ENCODE measurements at regions not wholly inside any gene's neighbourhood (a gene's known extent, or its start where the extent isn't known, plus 50 kb on each side); places are given as distances from the start of the nearest gene placed in this dataset.

DNA sequence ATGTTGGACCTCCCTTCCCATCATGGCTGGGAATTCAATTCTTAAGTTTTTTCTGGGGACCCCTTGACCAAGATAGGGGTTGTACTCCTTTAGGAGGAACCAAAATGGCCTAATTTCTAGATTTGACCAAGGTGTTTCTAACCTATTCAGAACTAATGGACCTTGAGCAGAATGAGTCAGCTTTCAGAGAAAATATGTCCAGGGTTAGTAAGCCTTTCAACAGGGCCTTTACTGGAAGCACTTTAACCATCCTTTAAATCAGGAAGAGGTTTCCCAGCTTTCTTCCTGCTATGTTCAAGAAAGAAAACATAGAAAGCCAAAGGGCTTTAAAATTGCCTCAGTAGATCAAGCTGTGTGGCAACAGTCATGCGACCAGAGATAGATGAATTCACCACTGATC is 1184.9 kb upstream of the ACVR2A start:
- ATAC-seq (ENCODE audit: low FRiP score): no peak
- TF ChIP-seq, protein P1, sequence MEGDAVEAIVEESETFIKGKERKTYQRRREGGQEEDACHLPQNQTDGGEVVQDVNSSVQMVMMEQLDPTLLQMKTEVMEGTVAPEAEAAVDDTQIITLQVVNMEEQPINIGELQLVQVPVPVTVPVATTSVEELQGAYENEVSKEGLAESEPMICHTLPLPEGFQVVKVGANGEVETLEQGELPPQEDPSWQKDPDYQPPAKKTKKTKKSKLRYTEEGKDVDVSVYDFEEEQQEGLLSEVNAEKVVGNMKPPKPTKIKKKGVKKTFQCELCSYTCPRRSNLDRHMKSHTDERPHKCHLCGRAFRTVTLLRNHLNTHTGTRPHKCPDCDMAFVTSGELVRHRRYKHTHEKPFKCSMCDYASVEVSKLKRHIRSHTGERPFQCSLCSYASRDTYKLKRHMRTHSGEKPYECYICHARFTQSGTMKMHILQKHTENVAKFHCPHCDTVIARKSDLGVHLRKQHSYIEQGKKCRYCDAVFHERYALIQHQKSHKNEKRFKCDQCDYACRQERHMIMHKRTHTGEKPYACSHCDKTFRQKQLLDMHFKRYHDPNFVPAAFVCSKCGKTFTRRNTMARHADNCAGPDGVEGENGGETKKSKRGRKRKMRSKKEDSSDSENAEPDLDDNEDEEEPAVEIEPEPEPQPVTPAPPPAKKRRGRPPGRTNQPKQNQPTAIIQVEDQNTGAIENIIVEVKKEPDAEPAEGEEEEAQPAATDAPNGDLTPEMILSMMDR (IDR thresholded peaks at IDR 0.05): no peak
- no peak for DNase-seq (ENCODE audit: low spot score)

DNA sequence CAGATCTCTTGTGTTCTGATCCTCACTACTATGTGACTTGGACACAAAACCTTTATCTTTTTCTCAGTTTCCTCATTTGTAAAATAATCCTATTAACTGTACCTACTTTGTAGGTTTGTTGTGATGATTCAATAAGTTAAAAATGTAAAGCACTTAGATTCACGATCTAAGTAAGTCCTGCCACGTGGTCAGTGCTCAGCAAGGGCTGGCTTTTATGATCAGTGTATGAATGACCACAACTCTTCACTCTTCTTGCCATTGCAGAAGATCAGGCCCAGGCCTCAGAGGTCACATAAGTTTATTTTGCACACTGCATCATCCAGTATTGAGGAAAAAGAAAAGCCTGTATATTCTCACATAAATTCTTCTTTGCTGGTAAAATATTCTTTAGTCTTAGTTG is 1192.5 kb upstream of the ACVR2A start:
- TF ChIP-seq, protein P1 (IDR thresholded peaks at IDR 0.05): no peak
- DNase-seq (ENCODE audit: low spot score) (no peak), ATAC-seq (ENCODE audit: low FRiP score) (no peak)

- ATAC-seq (ENCODE audit: low FRiP score): no peak
- DNase-seq (ENCODE audit: low spot score): no peak
- TF ChIP-seq, protein P1 (IDR thresholded peaks at IDR 0.05): no peak
Observed at GRCh38 chr2:146651361-146651760, 1193.5 kb upstream of the ACVR2A start.

DNA sequence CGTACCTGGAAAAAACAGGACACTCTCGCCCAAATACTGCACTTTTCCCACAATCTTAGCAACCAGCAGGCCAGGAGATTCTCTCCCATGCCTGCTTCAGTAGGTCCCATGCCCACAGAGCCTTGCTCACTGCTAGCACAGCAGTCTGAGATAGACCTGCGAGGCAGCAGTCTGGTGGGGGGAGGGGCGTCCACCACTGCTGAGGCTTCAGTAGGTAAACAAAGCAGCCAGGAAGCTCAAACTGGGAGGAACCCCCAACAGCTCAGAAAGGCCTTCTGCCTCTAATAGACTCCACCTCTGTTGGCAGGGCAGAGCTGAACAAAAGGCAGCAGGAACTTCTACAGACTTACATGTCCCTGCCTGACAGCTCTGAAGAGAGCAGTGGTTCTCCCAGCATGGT is 1202.8 kb upstream of the ACVR2A start:
- ATAC-seq (ENCODE audit: low FRiP score): no peak
- TF ChIP-seq, protein P1 (IDR thresholded peaks at IDR 0.05): no peak
- DNase-seq (ENCODE audit: low spot score): no peak

DNA sequence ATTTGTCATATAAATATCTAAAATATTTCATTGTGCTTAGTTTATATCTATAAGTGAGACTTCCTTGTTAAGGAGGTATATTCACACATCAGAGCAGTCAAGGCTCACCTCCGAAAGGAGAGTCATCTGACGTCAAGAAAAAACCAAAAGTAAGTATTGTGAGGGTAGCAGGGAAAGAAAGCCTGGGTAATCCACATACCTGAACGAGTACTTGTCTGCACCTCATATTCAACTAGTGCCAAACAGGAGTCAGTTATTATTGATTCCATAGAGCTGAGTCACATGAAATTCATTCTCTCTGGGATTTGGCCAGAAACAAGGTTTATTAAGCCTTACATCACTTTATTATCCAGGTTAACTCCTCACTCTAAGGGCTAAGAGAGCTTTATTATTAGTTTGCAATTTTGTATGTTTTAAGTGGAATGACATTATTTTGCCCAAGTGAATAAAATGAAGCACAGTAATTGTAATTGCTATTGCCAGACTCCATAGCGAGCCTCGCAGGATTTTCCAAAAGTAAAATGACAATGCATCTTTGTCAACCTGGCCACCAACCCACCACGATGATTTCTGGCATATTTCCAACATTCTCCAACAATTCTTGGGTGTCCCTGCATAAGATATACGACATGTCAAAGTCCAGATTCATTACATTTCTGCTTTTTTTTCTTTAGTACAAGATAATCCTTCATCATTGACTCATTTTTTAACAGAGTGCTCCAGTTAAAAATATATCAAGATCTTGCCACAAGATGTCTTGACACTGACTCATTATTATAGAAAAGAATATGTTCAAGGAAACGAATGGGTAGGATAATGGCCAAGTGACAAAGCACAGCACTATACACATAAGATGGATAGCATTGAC is 1210.4 kb upstream of the ACVR2A start:
- DNase-seq (ENCODE audit: low spot score): no peak
- ATAC-seq (ENCODE audit: low FRiP score): no peak
- TF ChIP-seq, protein P1 (IDR thresholded peaks at IDR 0.05): no peak

- ATAC-seq (ENCODE audit: low FRiP score) (no peak), DNase-seq (ENCODE audit: low spot score) (no peak)
- TF ChIP-seq, protein P1 (IDR thresholded peaks at IDR 0.05): no peak
Observed at GRCh38 chr2:146633159-146633558, 1211.7 kb upstream of the ACVR2A start.

- TF ChIP-seq, protein P1 (IDR thresholded peaks at IDR 0.05): no peak
- ATAC-seq (ENCODE audit: low FRiP score): no peak
Observed at GRCh38 chr2:146632707-146633106, 1212.1 kb upstream of the ACVR2A start.

More at GRCh38 chr2:146632707-146633106, 1212.1 kb upstream of the ACVR2A start:
- no peak for DNase-seq (ENCODE audit: low spot score)

All from omental fat pad (tissue), 3 donors.